Karpas-422 (cell line): ENCODE measurements at regions not wholly inside any gene's neighbourhood (a gene's known extent, or its start where the extent isn't known, plus 50 kb on each side); places are given as distances from the start of the nearest gene placed in this dataset.

ENCODE experiments used
- DNase-seq: peaks from one replicate; pipeline ENCODE4 v3.0.0-alpha.2; 2015
- H2AFZ ChIP-seq: fragments of 200-600 bp; sonication (generic); 2 replicates; pipeline ENCODE4 v1.6.1; 2014; ENCODE audit warnings: antibody characterized with exemption, low read length, mixed read lengths
- H3K27ac ChIP-seq: fragments of 200-600 bp; sonication (generic); 2 replicates; pipeline ENCODE4 v1.5.1; 2014; ENCODE audit warnings: mild to moderate bottlenecking, low read length, moderate library complexity
- H3K27me3 ChIP-seq: fragments of 200-600 bp; sonication (generic); 2 replicates; pipeline ENCODE4 v1.6.1; 2014; ENCODE audit warnings: low read length, mixed read lengths
- H3K36me3 ChIP-seq: fragments of 200-600 bp; sonication (generic); 2 replicates; pipeline ENCODE4 v1.6.1; 2014; ENCODE audit warnings: low read length, mixed read lengths; ENCODE audit not compliant: insufficient read depth
- H3K4me1 ChIP-seq: fragments of 200-600 bp; sonication (generic); 2 replicates; pipeline ENCODE4 v1.6.1; 2014; ENCODE audit warnings: mild to moderate bottlenecking, low read length, mixed read lengths
- H3K4me2 ChIP-seq: fragments of 200-600 bp; sonication (generic); 2 replicates; pipeline ENCODE4 v1.6.1; 2014; ENCODE audit warnings: low read length, low read depth, mild to moderate bottlenecking; ENCODE audit not compliant: poor library complexity, severe bottlenecking
- H3K4me3 ChIP-seq: fragments of 200-600 bp; sonication (generic); 2 replicates; pipeline ENCODE4 v1.5.1; 2014; ENCODE audit warnings: mild to moderate bottlenecking, antibody characterized with exemption, low read length, mixed read lengths
- H3K79me2 ChIP-seq: fragments of 200-600 bp; sonication (generic); 2 replicates; pipeline ENCODE4 v1.6.1; 2014; ENCODE audit warnings: mild to moderate bottlenecking, low read length, mixed read lengths
- H3K9ac ChIP-seq: fragments of 200-600 bp; sonication (generic); 2 replicates; pipeline ENCODE4 v1.6.0; 2014; ENCODE audit warnings: low read length
- H3K9me2 ChIP-seq: fragments of 200-600 bp; sonication (generic), shearing (Covaris generic); replicated peaks from 2 replicates; pipeline ENCODE4 v1.6.0; 2014; ENCODE audit warnings: mild to moderate bottlenecking, low read length, moderate library complexity; ENCODE audit not compliant: insufficient read depth
- H3K9me3 ChIP-seq: fragments of 300-700, 200-600 bp; sonication (generic); 2 replicates; pipeline ENCODE4 v1.6.1; 2014; ENCODE audit warnings: low read length, mixed read lengths
- H4K20me1 ChIP-seq: fragments of 200-600 bp; sonication (generic); 2 replicates; pipeline ENCODE4 v1.6.1; 2014; ENCODE audit warnings: mild to moderate bottlenecking, antibody characterized with exemption, low read length, low read depth; ENCODE audit not compliant: insufficient read depth

GRCh38 chr11:82105331-82105998 lies 628.2 kb downstream of the FAM181B start:
- H3K9me2 ChIP-seq, result no peaks in the 10 kb centered on the region
- peak; percentile 45 for DNase-seq
- H3K4me2 ChIP-seq, result peak overlapping the region; percentile 58
- no peaks in the 10 kb centered on the region for H3K36me3 ChIP-seq
- no peaks in the 10 kb centered on the region for H3K9me3 ChIP-seq
- H3K27ac ChIP-seq, result peak overlapping the region; percentile 62
- H3K9ac ChIP-seq, result peak overlapping the region; percentile 30
- peak overlapping the region; percentile 41 for H3K4me3 ChIP-seq
- H3K79me2 ChIP-seq, result no peaks in the 10 kb centered on the region
- H3K4me1 ChIP-seq, result peaks cover 23% of the 10 kb centered on the region
- no peaks in the 10 kb centered on the region for H4K20me1 ChIP-seq
- no peaks in the 10 kb centered on the region for H3K27me3 ChIP-seq
- H2AFZ ChIP-seq, result peak overlapping the region; percentile 89

GRCh38 chr11:82092904-82093303 lies 640.8 kb downstream of the FAM181B start:
- Histone ChIP-seq H3K79me2 (no peaks in the 10 kb centered on the region), H3K27me3 (no peaks in the 10 kb centered on the region)

GRCh38 chr11:82089426-82089825 lies 644.2 kb downstream of the FAM181B start:
- no peak overlapping the region for H3K4me2 ChIP-seq
- H3K4me3 ChIP-seq, result no peak overlapping the region
- H3K27me3 ChIP-seq, result no peaks in the 10 kb centered on the region
- no peak for DNase-seq
- H3K79me2 ChIP-seq, result no peaks in the 10 kb centered on the region
- H3K36me3 ChIP-seq, result no peaks in the 10 kb centered on the region
- H2AFZ ChIP-seq, result no peak overlapping the region
- peaks cover 5% of the 10 kb centered on the region; the same call in 1 of the 2 replicates for H3K4me1 ChIP-seq
- H3K27ac ChIP-seq, result no peak overlapping the region
- H4K20me1 ChIP-seq, result no peaks in the 10 kb centered on the region
- H3K9ac ChIP-seq, result no peak overlapping the region
- H3K9me3 ChIP-seq, result no peaks in the 10 kb centered on the region
- H3K9me2 ChIP-seq, result no peaks in the 10 kb centered on the region

More at GRCh38 chr11:82092904-82093303, 640.8 kb downstream of the FAM181B start:
- H3K4me1 ChIP-seq, result peaks cover 5% of the 10 kb centered on the region; the same call in 1 of the 2 replicates
- H4K20me1 ChIP-seq, result no peaks in the 10 kb centered on the region
- no peak overlapping the region for H3K4me2 ChIP-seq
- no peaks in the 10 kb centered on the region for H3K9me2 ChIP-seq
- no peak overlapping the region for H2AFZ ChIP-seq
- no peak overlapping the region for H3K9ac ChIP-seq
- no peak overlapping the region for H3K27ac ChIP-seq
- H3K4me3 ChIP-seq, result no peak overlapping the region
- no peak for DNase-seq
- no peaks in the 10 kb centered on the region for H3K9me3 ChIP-seq
- no peaks in the 10 kb centered on the region for H3K36me3 ChIP-seq

DNA sequence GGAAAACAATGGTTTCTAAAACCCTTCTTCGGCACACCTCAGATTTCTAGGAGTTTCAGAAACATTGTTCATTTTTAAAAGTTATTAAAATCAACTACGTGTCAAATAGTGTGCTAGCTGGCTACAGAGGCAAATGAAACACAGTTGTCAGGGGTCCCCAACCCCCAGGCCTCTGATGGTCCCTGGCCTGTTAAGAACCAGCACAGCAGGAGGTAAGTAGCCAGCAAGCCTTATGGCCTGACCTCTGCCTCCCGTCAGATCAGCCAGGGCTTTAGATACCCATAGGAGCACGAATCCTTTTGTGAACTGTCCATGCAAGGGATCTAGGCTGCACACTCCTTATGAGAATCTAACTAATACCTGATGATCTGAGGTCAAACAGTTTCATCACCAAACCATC lies 648.2 kb downstream of the FAM181B start:
- no peaks in the 10 kb centered on the region for H3K79me2 ChIP-seq
- H3K9me2 ChIP-seq, result no peaks in the 10 kb centered on the region
- peaks cover 5% of the 10 kb centered on the region; the same call in 1 of the 2 replicates for H3K4me1 ChIP-seq
- H3K4me3 ChIP-seq, result no peak overlapping the region
- H3K4me2 ChIP-seq, result no peak overlapping the region
- no peaks in the 10 kb centered on the region for H3K27me3 ChIP-seq
- no peaks in the 10 kb centered on the region for H4K20me1 ChIP-seq
- H2AFZ ChIP-seq, result no peak overlapping the region
- DNase-seq, result no peak
- no peak overlapping the region for H3K27ac ChIP-seq
- H3K9ac ChIP-seq, result no peak overlapping the region
- H3K9me3 ChIP-seq, result no peaks in the 10 kb centered on the region
- no peaks in the 10 kb centered on the region for H3K36me3 ChIP-seq

DNA sequence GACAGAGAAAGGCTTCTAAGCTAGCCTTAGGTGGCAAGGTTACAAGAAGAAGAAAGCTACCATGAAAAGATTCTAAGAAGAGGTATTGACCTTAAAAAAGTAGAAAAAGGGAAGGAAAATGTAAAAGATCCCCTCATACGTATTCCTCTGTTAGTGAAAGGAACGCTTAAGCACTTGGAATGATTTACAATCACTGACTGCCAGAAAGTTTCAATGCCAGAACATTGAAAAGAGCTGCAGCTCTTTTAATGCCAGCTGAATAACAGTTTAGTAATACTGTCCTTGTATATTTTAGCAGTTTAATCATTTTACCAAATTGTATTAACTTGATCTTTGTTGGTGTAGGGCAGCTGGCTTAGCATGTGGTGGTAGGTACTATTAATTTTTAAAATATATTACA lies 650.7 kb downstream of the FAM181B start:
- Histone ChIP-seq H3K9me3 (no peaks in the 10 kb centered on the region), H3K27ac (no peak overlapping the region), H3K79me2 (no peaks in the 10 kb centered on the region), H3K27me3 (no peaks in the 10 kb centered on the region), H3K9me2 (no peaks in the 10 kb centered on the region), H2AFZ (no peak overlapping the region), H3K4me3 (no peak overlapping the region), H3K36me3 (no peaks in the 10 kb centered on the region), H3K4me2 (no peak overlapping the region), H4K20me1 (no peaks in the 10 kb centered on the region), H3K4me1 (no peaks in the 10 kb centered on the region), H3K9ac (no peak overlapping the region)
- no peak for DNase-seq

DNA sequence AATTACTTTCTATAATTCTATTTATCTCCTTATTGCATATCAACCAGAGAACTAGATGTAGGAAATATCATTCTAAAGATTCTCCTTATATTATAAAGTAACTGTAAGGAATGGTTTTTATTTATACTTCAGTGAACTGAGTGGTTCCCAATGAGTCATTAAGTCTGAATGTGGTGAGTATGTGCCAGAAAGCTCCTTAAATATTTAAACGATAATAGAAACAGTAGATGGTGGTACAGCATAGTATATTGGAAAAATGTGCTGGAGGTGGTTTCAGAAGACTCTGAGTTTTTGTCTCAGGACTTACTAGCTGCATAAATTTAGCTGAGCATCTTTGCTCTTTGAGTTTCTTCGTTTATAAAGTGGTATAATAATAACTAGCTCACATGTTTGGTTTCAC lies 653.5 kb downstream of the FAM181B start:
- H3K27ac ChIP-seq, result no peak overlapping the region
- no peak overlapping the region for H3K4me2 ChIP-seq
- H3K9me2 ChIP-seq, result no peaks in the 10 kb centered on the region
- H3K79me2 ChIP-seq, result no peaks in the 10 kb centered on the region
- no peak overlapping the region for H3K9ac ChIP-seq
- H2AFZ ChIP-seq, result no peak overlapping the region
- DNase-seq, result no peak
- no peaks in the 10 kb centered on the region for H3K27me3 ChIP-seq
- H3K4me1 ChIP-seq, result no peaks in the 10 kb centered on the region
- H3K4me3 ChIP-seq, result no peak overlapping the region
- H3K9me3 ChIP-seq, result no peaks in the 10 kb centered on the region
- H4K20me1 ChIP-seq, result no peaks in the 10 kb centered on the region
- no peaks in the 10 kb centered on the region for H3K36me3 ChIP-seq

DNA sequence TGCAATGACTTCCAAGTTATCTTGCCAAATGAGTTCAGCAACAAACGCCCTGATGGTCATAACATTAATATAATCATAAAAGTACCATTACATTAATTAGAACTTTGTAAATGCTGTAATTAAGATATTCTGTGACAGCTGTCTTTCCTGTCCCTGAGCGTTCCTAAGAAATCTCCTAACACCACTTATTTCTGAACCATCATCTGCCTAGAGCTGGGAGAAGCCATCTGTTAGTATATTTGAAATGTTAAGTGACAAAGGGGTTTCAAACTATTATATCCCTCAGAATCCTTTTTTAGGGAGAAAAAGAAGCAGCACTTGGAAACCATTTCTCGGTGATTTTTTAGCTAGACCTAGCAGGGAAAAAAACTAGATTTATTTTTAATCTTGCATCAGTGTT lies 657.5 kb downstream of the FAM181B start:
- Histone ChIP-seq H2AFZ (no peak overlapping the region), H3K9ac (no peak overlapping the region), H3K79me2 (no peaks in the 10 kb centered on the region), H3K27ac (no peak overlapping the region), H3K4me2 (no peak overlapping the region), H3K9me2 (no peaks in the 10 kb centered on the region), H3K27me3 (no peaks in the 10 kb centered on the region), H4K20me1 (no peaks in the 10 kb centered on the region), H3K4me1 (peaks cover 13% of the 10 kb centered on the region), H3K4me3 (no peak overlapping the region), H3K9me3 (no peaks in the 10 kb centered on the region), H3K36me3 (no peaks in the 10 kb centered on the region; the same call in 1 of the 2 replicates)
- DNase-seq, result no peak

DNA sequence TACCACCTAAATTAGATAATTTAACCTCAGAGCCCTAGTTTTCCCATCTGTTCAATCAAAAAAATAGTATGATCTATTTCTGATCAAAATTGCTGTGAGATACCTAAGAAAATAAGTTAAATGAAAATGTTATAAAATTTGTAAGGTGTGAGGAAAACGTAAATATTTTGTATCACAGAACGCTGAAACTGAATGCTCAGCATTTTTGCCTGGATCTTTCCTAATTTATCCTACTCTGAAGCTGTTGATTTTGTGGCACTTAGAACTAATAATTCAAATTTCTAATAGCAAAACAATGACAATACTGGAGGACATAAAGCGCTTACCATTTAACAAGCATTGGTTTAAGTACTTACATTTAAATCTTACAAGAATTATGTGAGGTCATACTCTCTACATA lies 674.2 kb downstream of the FAM181B start:
- no peak overlapping the region for H3K4me3 ChIP-seq
- no peak overlapping the region for H3K4me2 ChIP-seq
- H4K20me1 ChIP-seq, result no peaks in the 10 kb centered on the region
- no peak overlapping the region for H3K9ac ChIP-seq
- H3K79me2 ChIP-seq, result no peaks in the 10 kb centered on the region
- no peaks in the 10 kb centered on the region for H3K36me3 ChIP-seq
- no peak overlapping the region for H2AFZ ChIP-seq
- H3K27ac ChIP-seq, result no peak overlapping the region
- DNase-seq, result no peak
- H3K4me1 ChIP-seq, result peaks cover 12% of the 10 kb centered on the region
- no peaks in the 10 kb centered on the region for H3K27me3 ChIP-seq
- no peaks in the 10 kb centered on the region for H3K9me3 ChIP-seq
- no peaks in the 10 kb centered on the region for H3K9me2 ChIP-seq
